Endothelial cell of umbilical vein (primary cell): ENCODE measurements at regions not wholly inside any gene's neighbourhood (a gene's known extent, or its start where the extent isn't known, plus 50 kb on each side); places are given as distances from the start of the nearest gene placed in this dataset.

Experiments used
- BruUV-seq: library from RNA; stranded (reverse); fragments of 400-500 nt; replicated peaks from 2 replicates; lab custom pipeline; 2021; lab: Mats Ljungman, UMichigan
- CTCF ChIA-PET: fragments of 300-600, 350-600 bp; sonication (Branson Sonifier 250); formaldehyde crosslinking; loops from one replicate; lab custom pipeline; 2021; ENCODE audit warnings: antibody characterized with exemption, inconsistent platforms; lab: Charles Lee
- POLR2A ChIA-PET: fragments of 300-600, 350-600 bp; sonication (Branson Sonifier 250); formaldehyde crosslinking; loops from one replicate; lab custom pipeline; 2021; ENCODE audit warnings: antibody characterized with exemption, inconsistent platforms; lab: Charles Lee
- DNase-seq: peaks from one replicate; pipeline ENCODE4 v3.0.0-alpha.2; 2011; ENCODE audit warnings: low read depth, low spot score
- FAIRE-seq: peaks from 2 replicates; lab custom pipeline; 2011; peaks lifted over from hg19 to GRCh38; lab: Jason Lieb, UNC
- H2AFZ ChIP-seq: 2 replicates; pipeline ENCODE4 v1.6.0; 2012; ENCODE audit warnings: low read depth, low read length, control low read depth, inconsistent platforms
- H3K27ac ChIP-seq: 2 replicates; pipeline ENCODE4 v1.5.1; 2011; ENCODE audit warnings: low read depth, mild to moderate bottlenecking, control low read depth, low read length, moderate library complexity; ENCODE audit not compliant: insufficient read depth
- H3K27me3 ChIP-seq, 2 experiments: 2 replicates each; pipeline versions ENCODE4 v1.6.0 to v1.6.1; 2011; ENCODE audit warnings: low read length in 2 of 2, mixed read lengths in 1 of 2; ENCODE audit not compliant: control insufficient read depth in 2 of 2, insufficient read depth in 2 of 2
- H3K36me3 ChIP-seq, 2 experiments: 2 replicates in 1 of 2; 3 replicates in 1 of 2; pipeline ENCODE4 v1.5.1; 2011; ENCODE audit warnings: low read length in 2 of 2, mild to moderate bottlenecking in 1 of 2, moderate library complexity in 1 of 2; ENCODE audit not compliant: control insufficient read depth in 2 of 2, insufficient read depth in 2 of 2; ENCODE audit errors: extremely low read depth in 1 of 2
- H3K4me1 ChIP-seq: 3 replicates; pipeline ENCODE4 v1.5.1; 2011; ENCODE audit warnings: mild to moderate bottlenecking, low read length; ENCODE audit not compliant: control insufficient read depth, insufficient read depth; ENCODE audit errors: extremely low read depth
- H3K4me2 ChIP-seq: 2 replicates; pipeline ENCODE4 v1.6.1; 2011; ENCODE audit warnings: low read length, control low read depth, mixed read lengths; ENCODE audit not compliant: insufficient read depth
- H3K4me3 ChIP-seq, 3 experiments: fragments of 200-600 bp in 1 of 3; sonication (generic), shearing (Covaris generic) in 1 of 3; replicated peaks in 1 of 3; 2 replicates each; pipeline ENCODE4 v1.5.1; 2011 to 2016; ENCODE audit warnings: control low read depth in 3 of 3, low read length in 3 of 3, mild to moderate bottlenecking in 2 of 3, inconsistent platforms in 1 of 3, low read depth in 1 of 3, moderate library complexity in 1 of 3; ENCODE audit not compliant: insufficient read depth in 1 of 3
- H3K79me2 ChIP-seq: 2 replicates; pipeline ENCODE4 v1.6.0; 2012; ENCODE audit warnings: low read length, inconsistent platforms; ENCODE audit not compliant: control insufficient read depth, insufficient read depth
- H3K9ac ChIP-seq: replicated peaks from 2 replicates; pipeline ENCODE3; 2011; ENCODE audit warnings: low read length, control low read depth; ENCODE audit not compliant: insufficient read depth; ENCODE audit errors: extremely low read depth
- H3K9me1 ChIP-seq: replicated peaks from 3 replicates; pipeline ENCODE4 v1.6.0; 2011; ENCODE audit warnings: mild to moderate bottlenecking, low read length; ENCODE audit not compliant: control insufficient read depth, insufficient read depth; ENCODE audit errors: extremely low read depth
- H3K9me3 ChIP-seq: replicated peaks from 2 replicates; pipeline ENCODE4 v1.5.1; 2012; ENCODE audit warnings: low read length, inconsistent platforms; ENCODE audit not compliant: control insufficient read depth, insufficient read depth
- H4K20me1 ChIP-seq: replicated peaks from 2 replicates; pipeline ENCODE3; 2011; ENCODE audit warnings: mild to moderate bottlenecking, low read length; ENCODE audit not compliant: control insufficient read depth, insufficient read depth; ENCODE audit errors: extremely low read depth
- EZH2 ChIP-seq: IDR thresholded peaks from 2 replicates; pipeline ENCODE4 v1.6.1; 2012; ENCODE audit warnings: borderline replicate concordance, low read depth, mild to moderate bottlenecking, moderate library complexity, low read length, inconsistent platforms; ENCODE audit not compliant: severe bottlenecking
- FOS ChIP-seq: IDR thresholded peaks from 2 replicates; pipeline ENCODE4 v1.6.1; 2011; ENCODE audit warnings: mild to moderate bottlenecking, low read length, moderate library complexity, borderline replicate concordance; ENCODE audit not compliant: insufficient read depth
- GATA2 ChIP-seq: IDR thresholded peaks from 2 replicates; pipeline ENCODE4 v1.7.0; 2011; ENCODE audit warnings: low read depth, mild to moderate bottlenecking, moderate library complexity, mixed read lengths, low read length; ENCODE audit not compliant: insufficient read length, insufficient read depth
- JUN ChIP-seq: IDR thresholded peaks from 2 replicates; pipeline ENCODE4 v1.6.1; 2011; ENCODE audit warnings: borderline replicate concordance, low read depth; ENCODE audit not compliant: insufficient read length, insufficient read depth
- dilution Hi-C: fragments of 300-500 bp; cut with MboI; formaldehyde crosslinking; loops from one replicate; pipeline ENCODE4 v1.15.0; 2019; ENCODE audit warnings: low sequenced_read_pairs; ENCODE audit not compliant: extremely low pct_ligation_motif_present
- intact Hi-C: fragments of 100-400 bp; cut with micrococcal nuclease; formaldehyde crosslinking; loops from one replicate; pipeline ENCODE4 v1.10.0; 2022
- TF ChIP-seq, protein P1 (sequence below): IDR thresholded peaks from 2 replicates; pipeline ENCODE4 v1.6.1; 2011; ENCODE audit not compliant: insufficient read depth, insufficient read length

DNA sequence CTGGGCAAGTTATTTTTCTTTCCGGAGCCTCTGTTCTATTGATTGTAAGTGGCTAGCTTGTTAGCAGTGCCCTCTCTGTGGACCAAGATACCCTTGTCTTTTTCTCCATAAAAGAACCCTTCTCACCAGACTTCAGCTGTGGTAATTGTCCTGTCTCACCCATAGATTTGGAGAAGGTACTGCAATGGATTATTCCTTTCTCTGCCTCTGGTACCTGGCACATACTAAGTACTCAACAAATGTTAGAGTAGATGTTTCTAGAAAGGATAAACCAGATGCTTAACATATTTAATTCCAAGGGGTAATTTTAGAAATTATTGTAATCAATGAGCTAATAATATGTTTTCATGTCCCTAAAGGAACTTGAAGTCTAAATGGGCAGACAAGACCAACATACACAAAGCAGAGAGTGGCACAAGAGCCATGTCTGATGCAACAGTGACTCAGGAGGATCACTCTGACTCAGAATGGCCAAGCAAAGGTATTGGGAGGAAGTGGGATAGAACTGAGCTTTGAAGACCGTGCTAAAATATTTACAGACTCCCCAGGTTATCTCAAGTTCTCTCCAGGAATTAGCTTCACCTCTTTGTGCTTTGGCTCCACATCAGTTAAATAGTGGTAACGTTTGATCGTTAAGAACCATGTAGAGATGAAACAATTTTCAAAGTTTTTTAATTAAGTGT is 129.7 kb upstream of the OSR1 start:
- dilution Hi-C loops (no loop called here), intact Hi-C loops (no loop called here)
- Histone ChIP-seq H2AFZ (no peak overlapping the region), H3K27ac (no peak overlapping the region), H3K4me2 (no peak overlapping the region), H3K4me3 (no peak overlapping the region), H3K9me1 (no peaks in the 10 kb centered on the region), H3K27me3 (no peaks in the 10 kb centered on the region), H3K4me1 (no peaks in the 10 kb centered on the region), H3K36me3 (no peaks in the 10 kb centered on the region), H3K79me2 (no peaks in the 10 kb centered on the region), H3K9me3 (no peaks in the 10 kb centered on the region), H4K20me1 (no peaks in the 10 kb centered on the region), H3K9ac (no peak overlapping the region)
- ChIA-PET POLR2A (no interaction called here), CTCF (no interaction called here)
- TF ChIP-seq FOS (peak; percentile 39), EZH2 (no peak)
- FAIRE-seq = no peak
- no peak for DNase-seq
- no TSS peak for BruUV-seq

DNA sequence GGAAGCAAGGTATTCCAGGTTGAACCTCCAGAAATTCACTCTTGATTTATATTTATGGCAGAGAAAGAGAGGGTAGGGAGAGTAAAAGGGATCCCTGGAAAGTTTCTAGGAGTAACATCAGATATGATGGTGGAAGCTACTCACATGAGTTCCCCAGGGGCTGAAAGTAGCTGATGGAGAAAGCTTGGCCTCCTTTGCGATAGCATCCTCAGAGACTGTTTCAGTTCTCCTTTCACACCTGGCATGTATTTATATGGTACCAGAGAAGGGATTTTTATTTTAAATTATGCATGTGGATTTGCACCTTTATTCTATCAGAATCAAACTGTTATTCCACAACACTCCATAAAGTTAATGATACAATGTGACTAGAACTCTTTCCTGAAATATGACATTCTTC is 126.3 kb upstream of the OSR1 start:
- intact Hi-C loops = no loop called here
- no peak for FAIRE-seq

More for the DNA sequence above, 126.3 kb upstream of the OSR1 start:
- H3K9ac ChIP-seq = no peak overlapping the region
- H3K4me1 ChIP-seq = no peaks in the 10 kb centered on the region
- H3K36me3 ChIP-seq = no peaks in the 10 kb centered on the region
- no TSS peak for BruUV-seq
- no peak for DNase-seq
- no peaks in the 10 kb centered on the region for H3K27me3 ChIP-seq
- H4K20me1 ChIP-seq = no peaks in the 10 kb centered on the region
- H3K9me3 ChIP-seq = no peaks in the 10 kb centered on the region
- no peaks in the 10 kb centered on the region for H3K9me1 ChIP-seq
- H3K4me2 ChIP-seq = no peak overlapping the region
- dilution Hi-C loops = no loop called here
- no peak overlapping the region for H2AFZ ChIP-seq
- no peak overlapping the region for H3K4me3 ChIP-seq
- no peaks in the 10 kb centered on the region for H3K79me2 ChIP-seq
- ChIA-PET POLR2A (no interaction called here), CTCF (no interaction called here)
- TF ChIP-seq FOS (no peak), JUN (no peak), GATA2 (no peak)
- TF ChIP-seq, protein P1, sequence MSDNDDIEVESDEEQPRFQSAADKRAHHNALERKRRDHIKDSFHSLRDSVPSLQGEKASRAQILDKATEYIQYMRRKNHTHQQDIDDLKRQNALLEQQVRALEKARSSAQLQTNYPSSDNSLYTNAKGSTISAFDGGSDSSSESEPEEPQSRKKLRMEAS = no peak
- no peak overlapping the region for H3K27ac ChIP-seq
